Endothelial cell of umbilical vein (primary cell): ENCODE measurements at regions not wholly inside any gene's neighbourhood (a gene's known extent, or its start where the extent isn't known, plus 50 kb on each side); places are given as distances from the start of the nearest gene placed in this dataset.

Source experiments
- BruUV-seq: library from RNA; stranded (reverse); fragments of 400-500 nt; replicated peaks from 2 replicates; lab custom pipeline; 2021; lab: Mats Ljungman, UMichigan
- CTCF ChIA-PET: fragments of 300-600, 350-600 bp; sonication (Branson Sonifier 250); formaldehyde crosslinking; loops from one replicate; lab custom pipeline; 2021; ENCODE audit warnings: antibody characterized with exemption, inconsistent platforms; lab: Charles Lee
- POLR2A ChIA-PET: fragments of 300-600, 350-600 bp; sonication (Branson Sonifier 250); formaldehyde crosslinking; loops from one replicate; lab custom pipeline; 2021; ENCODE audit warnings: antibody characterized with exemption, inconsistent platforms; lab: Charles Lee
- DNase-seq: peaks from one replicate; pipeline ENCODE4 v3.0.0-alpha.2; 2011; ENCODE audit warnings: low read depth, low spot score
- FAIRE-seq: peaks from 2 replicates; lab custom pipeline; 2011; peaks lifted over from hg19 to GRCh38; lab: Jason Lieb, UNC
- H2AFZ ChIP-seq: 2 replicates; pipeline ENCODE4 v1.6.0; 2012; ENCODE audit warnings: low read depth, low read length, control low read depth, inconsistent platforms
- H3K27ac ChIP-seq: 2 replicates; pipeline ENCODE4 v1.5.1; 2011; ENCODE audit warnings: low read depth, mild to moderate bottlenecking, control low read depth, low read length, moderate library complexity; ENCODE audit not compliant: insufficient read depth
- H3K27me3 ChIP-seq, 2 experiments: 2 replicates each; pipeline versions ENCODE4 v1.6.0 to v1.6.1; 2011; ENCODE audit warnings: low read length in 2 of 2, mixed read lengths in 1 of 2; ENCODE audit not compliant: control insufficient read depth in 2 of 2, insufficient read depth in 2 of 2
- H3K36me3 ChIP-seq, 2 experiments: 2 replicates in 1 of 2; 3 replicates in 1 of 2; pipeline ENCODE4 v1.5.1; 2011; ENCODE audit warnings: low read length in 2 of 2, mild to moderate bottlenecking in 1 of 2, moderate library complexity in 1 of 2; ENCODE audit not compliant: control insufficient read depth in 2 of 2, insufficient read depth in 2 of 2; ENCODE audit errors: extremely low read depth in 1 of 2
- H3K4me1 ChIP-seq: 3 replicates; pipeline ENCODE4 v1.5.1; 2011; ENCODE audit warnings: mild to moderate bottlenecking, low read length; ENCODE audit not compliant: control insufficient read depth, insufficient read depth; ENCODE audit errors: extremely low read depth
- H3K4me2 ChIP-seq: 2 replicates; pipeline ENCODE4 v1.6.1; 2011; ENCODE audit warnings: low read length, control low read depth, mixed read lengths; ENCODE audit not compliant: insufficient read depth
- H3K4me3 ChIP-seq, 3 experiments: fragments of 200-600 bp in 1 of 3; sonication (generic), shearing (Covaris generic) in 1 of 3; replicated peaks in 1 of 3; 2 replicates each; pipeline ENCODE4 v1.5.1; 2011 to 2016; ENCODE audit warnings: control low read depth in 3 of 3, low read length in 3 of 3, mild to moderate bottlenecking in 2 of 3, inconsistent platforms in 1 of 3, low read depth in 1 of 3, moderate library complexity in 1 of 3; ENCODE audit not compliant: insufficient read depth in 1 of 3
- H3K79me2 ChIP-seq: 2 replicates; pipeline ENCODE4 v1.6.0; 2012; ENCODE audit warnings: low read length, inconsistent platforms; ENCODE audit not compliant: control insufficient read depth, insufficient read depth
- H3K9ac ChIP-seq: replicated peaks from 2 replicates; pipeline ENCODE3; 2011; ENCODE audit warnings: low read length, control low read depth; ENCODE audit not compliant: insufficient read depth; ENCODE audit errors: extremely low read depth
- H3K9me1 ChIP-seq: replicated peaks from 3 replicates; pipeline ENCODE4 v1.6.0; 2011; ENCODE audit warnings: mild to moderate bottlenecking, low read length; ENCODE audit not compliant: control insufficient read depth, insufficient read depth; ENCODE audit errors: extremely low read depth
- H3K9me3 ChIP-seq: replicated peaks from 2 replicates; pipeline ENCODE4 v1.5.1; 2012; ENCODE audit warnings: low read length, inconsistent platforms; ENCODE audit not compliant: control insufficient read depth, insufficient read depth
- H4K20me1 ChIP-seq: replicated peaks from 2 replicates; pipeline ENCODE3; 2011; ENCODE audit warnings: mild to moderate bottlenecking, low read length; ENCODE audit not compliant: control insufficient read depth, insufficient read depth; ENCODE audit errors: extremely low read depth
- EZH2 ChIP-seq: IDR thresholded peaks from 2 replicates; pipeline ENCODE4 v1.6.1; 2012; ENCODE audit warnings: borderline replicate concordance, low read depth, mild to moderate bottlenecking, moderate library complexity, low read length, inconsistent platforms; ENCODE audit not compliant: severe bottlenecking
- FOS ChIP-seq: IDR thresholded peaks from 2 replicates; pipeline ENCODE4 v1.6.1; 2011; ENCODE audit warnings: mild to moderate bottlenecking, low read length, moderate library complexity, borderline replicate concordance; ENCODE audit not compliant: insufficient read depth
- GATA2 ChIP-seq: IDR thresholded peaks from 2 replicates; pipeline ENCODE4 v1.7.0; 2011; ENCODE audit warnings: low read depth, mild to moderate bottlenecking, moderate library complexity, mixed read lengths, low read length; ENCODE audit not compliant: insufficient read length, insufficient read depth
- JUN ChIP-seq: IDR thresholded peaks from 2 replicates; pipeline ENCODE4 v1.6.1; 2011; ENCODE audit warnings: borderline replicate concordance, low read depth; ENCODE audit not compliant: insufficient read length, insufficient read depth
- MYC ChIP-seq: IDR thresholded peaks from one replicate; pipeline ENCODE4 v1.6.1; 2011; ENCODE audit warnings: mild to moderate bottlenecking, low read depth, low read length
- POLR2A ChIP-seq: IDR thresholded peaks from 2 replicates; pipeline ENCODE4 v1.6.1; 2012; ENCODE audit warnings: low read depth, mild to moderate bottlenecking, control low read depth, low read length
- POLR2AphosphoS5 ChIP-seq: IDR thresholded peaks from 2 replicates; pipeline ENCODE4 v1.6.1; 2012; ENCODE audit warnings: low read depth, mild to moderate bottlenecking, control low read depth, low read length, moderate library complexity; ENCODE audit not compliant: insufficient read depth
- dilution Hi-C: fragments of 300-500 bp; cut with MboI; formaldehyde crosslinking; loops from one replicate; pipeline ENCODE4 v1.15.0; 2019; ENCODE audit warnings: low sequenced_read_pairs; ENCODE audit not compliant: extremely low pct_ligation_motif_present
- intact Hi-C: fragments of 100-400 bp; cut with micrococcal nuclease; formaldehyde crosslinking; loops from one replicate; pipeline ENCODE4 v1.10.0; 2022
- TF ChIP-seq, protein P1 (sequence below): IDR thresholded peaks from 2 replicates; pipeline ENCODE4 v1.6.1; 2011; ENCODE audit not compliant: insufficient read depth, insufficient read length
- TF ChIP-seq, protein P2 (sequence below), 2 donors: IDR thresholded peaks; 1 replicate in 1 of 2; 2 replicates in 1 of 2; pipeline ENCODE4 v1.5.1; 2011; ENCODE audit warnings: low read length in 2 of 2, mild to moderate bottlenecking in 2 of 2, moderate library complexity in 2 of 2, control low read depth in 1 of 2, inconsistent platforms in 1 of 2, low read depth in 1 of 2; ENCODE audit not compliant: insufficient read depth in 1 of 2; ENCODE audit errors: extremely low read depth in 1 of 2

DNA sequence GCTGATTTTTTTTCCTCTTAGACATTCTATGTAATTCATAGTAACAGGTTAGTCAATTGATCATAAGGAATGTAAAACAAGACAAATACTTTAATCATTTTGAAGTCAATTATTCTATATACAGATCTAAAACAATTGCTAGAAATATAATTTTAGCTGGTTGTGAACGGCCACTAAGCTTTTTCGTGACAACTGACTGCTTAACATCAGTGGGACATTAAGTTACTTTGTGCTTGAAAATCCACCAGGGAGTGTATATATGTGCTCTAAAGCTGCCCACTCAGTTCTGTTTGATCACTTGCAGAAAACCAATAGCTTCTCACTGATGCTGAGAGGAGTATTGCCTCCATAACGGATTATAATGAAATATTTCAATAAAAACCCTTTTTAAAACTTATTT, 370.2 kb upstream of the CCNH start:
- H3K9ac ChIP-seq = no peak overlapping the region
- no peak for DNase-seq
- ChIA-PET POLR2A (no interaction called here), CTCF (interaction anchor here (0.5 to 8.3 kb wide), 4 partner anchors 899 to 1100 kb away, joined by 3 to 398 read pairs (median 188); partner anchors contain the start of gene MEF2C)
- dilution Hi-C loops (no loop called here), intact Hi-C loops (loop anchor here (5.0 kb wide), 1 partner anchor 359 kb away; no protein-coding TSS in a partner anchor)
- H3K27me3 ChIP-seq = peaks cover 0 to 17% of the 10 kb centered on the region in 2 experiments
- H4K20me1 ChIP-seq = no peaks in the 10 kb centered on the region
- no peak overlapping the region for H3K4me2 ChIP-seq
- BruUV-seq = no TSS peak
- H3K9me3 ChIP-seq = no peaks in the 10 kb centered on the region
- H3K79me2 ChIP-seq = no peaks in the 10 kb centered on the region
- no peaks in the 10 kb centered on the region for H3K9me1 ChIP-seq
- no peak overlapping the region for H2AFZ ChIP-seq
- H3K4me3 ChIP-seq = no peak overlapping the region
- H3K4me1 ChIP-seq = no peaks in the 10 kb centered on the region
- TF ChIP-seq POLR2AphosphoS5 (no peak), JUN (no peak), EZH2 (no peak), POLR2A (no peak)
- no peak overlapping the region for H3K27ac ChIP-seq
- FAIRE-seq = no peak
- no peaks in the 10 kb centered on the region for H3K36me3 ChIP-seq

DNA sequence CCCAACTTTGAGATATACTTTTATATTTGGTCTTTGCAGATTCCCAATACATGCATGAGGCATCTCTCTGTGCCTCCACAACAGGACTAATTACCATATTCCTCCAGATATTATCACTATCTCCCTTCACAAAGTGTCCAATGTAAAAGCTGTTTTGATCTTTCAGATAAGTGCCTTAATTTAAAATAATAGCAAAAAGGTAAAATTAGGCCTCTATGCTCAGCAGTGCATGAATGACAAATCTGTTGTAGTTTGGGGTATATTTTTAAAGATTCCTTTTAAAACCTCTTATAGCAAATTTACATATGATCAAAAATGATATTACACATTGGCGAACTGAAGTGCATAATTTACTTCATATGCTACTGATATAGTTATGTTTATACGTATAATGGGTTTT, 369.2 kb upstream of the CCNH start:
- dilution Hi-C loops (no loop called here), intact Hi-C loops (loop anchor here (1.0 to 5.0 kb wide), 4 partner anchors 360 to 942 kb away; no protein-coding TSS in a partner anchor)
- Histone ChIP-seq H3K9ac (no peak overlapping the region), H3K36me3 (no peaks in the 10 kb centered on the region), H2AFZ (no peak overlapping the region), H4K20me1 (no peaks in the 10 kb centered on the region), H3K4me2 (no peak overlapping the region), H3K9me1 (no peaks in the 10 kb centered on the region), H3K9me3 (no peaks in the 10 kb centered on the region), H3K27me3 (peaks cover 0 to 20% of the 10 kb centered on the region in 2 experiments), H3K4me1 (no peaks in the 10 kb centered on the region), H3K4me3 (no peak overlapping the region), H3K27ac (no peak overlapping the region), H3K79me2 (no peaks in the 10 kb centered on the region)
- TF ChIP-seq GATA2 (no peak), MYC (no peak), JUN (no peak), POLR2AphosphoS5 (no peak), POLR2A (no peak), EZH2 (no peak), FOS (no peak)
- TF ChIP-seq, protein P1, sequence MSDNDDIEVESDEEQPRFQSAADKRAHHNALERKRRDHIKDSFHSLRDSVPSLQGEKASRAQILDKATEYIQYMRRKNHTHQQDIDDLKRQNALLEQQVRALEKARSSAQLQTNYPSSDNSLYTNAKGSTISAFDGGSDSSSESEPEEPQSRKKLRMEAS = no peak
- TF ChIP-seq, protein P2, sequence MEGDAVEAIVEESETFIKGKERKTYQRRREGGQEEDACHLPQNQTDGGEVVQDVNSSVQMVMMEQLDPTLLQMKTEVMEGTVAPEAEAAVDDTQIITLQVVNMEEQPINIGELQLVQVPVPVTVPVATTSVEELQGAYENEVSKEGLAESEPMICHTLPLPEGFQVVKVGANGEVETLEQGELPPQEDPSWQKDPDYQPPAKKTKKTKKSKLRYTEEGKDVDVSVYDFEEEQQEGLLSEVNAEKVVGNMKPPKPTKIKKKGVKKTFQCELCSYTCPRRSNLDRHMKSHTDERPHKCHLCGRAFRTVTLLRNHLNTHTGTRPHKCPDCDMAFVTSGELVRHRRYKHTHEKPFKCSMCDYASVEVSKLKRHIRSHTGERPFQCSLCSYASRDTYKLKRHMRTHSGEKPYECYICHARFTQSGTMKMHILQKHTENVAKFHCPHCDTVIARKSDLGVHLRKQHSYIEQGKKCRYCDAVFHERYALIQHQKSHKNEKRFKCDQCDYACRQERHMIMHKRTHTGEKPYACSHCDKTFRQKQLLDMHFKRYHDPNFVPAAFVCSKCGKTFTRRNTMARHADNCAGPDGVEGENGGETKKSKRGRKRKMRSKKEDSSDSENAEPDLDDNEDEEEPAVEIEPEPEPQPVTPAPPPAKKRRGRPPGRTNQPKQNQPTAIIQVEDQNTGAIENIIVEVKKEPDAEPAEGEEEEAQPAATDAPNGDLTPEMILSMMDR (IDR thresholded peaks at IDR 0.05; ENCODE audit: extremely low read depth in 1 of 2, insufficient read depth in 1 of 2, low read depth in 1 of 2, low read length in 2 of 2) = no peak
- no TSS peak for BruUV-seq
- ChIA-PET CTCF (interaction anchor here (0.7 to 8.3 kb wide), 25 partner anchors 8 to 1450 kb away, joined by 3 to 398 read pairs (median 5); no protein-coding TSS in a partner anchor), POLR2A (no interaction called here)
- DNase-seq = no peak
- FAIRE-seq = no peak
